ENCODE measurements at regions not wholly inside any gene's neighbourhood (a gene's known extent, or its start where the extent isn't known, plus 50 kb on each side); places are given as distances from the start of the nearest gene placed in this dataset.

GRCh38 chr5:164370841-164371240 lies 865.4 kb downstream of the MAT2B start:
- TF ChIP-seq PATZ1 (CRISPR knock-in tag; IDR thresholded peaks at IDR 0.05; ENCODE audit: borderline replicate concordance) (no peak), TSHZ2 (CRISPR knock-in tag; IDR thresholded peaks at IDR 0.05) (no peak), CSRNP3 (CRISPR knock-in tag; IDR thresholded peaks at IDR 0.05) (no peak), ARNTL (CRISPR knock-in tag; IDR thresholded peaks at IDR 0.05; ENCODE audit: borderline replicate concordance, low read depth) (no peak), ZFP30 (CRISPR knock-in tag; IDR thresholded peaks at IDR 0.05) (no peak), ZNF70 (CRISPR knock-in tag; IDR thresholded peaks at IDR 0.05) (no peak), ISL1 (CRISPR knock-in tag; IDR thresholded peaks at IDR 0.05) (no peak), TOX (CRISPR knock-in tag; IDR thresholded peaks at IDR 0.05; ENCODE audit: borderline replicate concordance) (no peak), GLIS3 (CRISPR knock-in tag; IDR thresholded peaks at IDR 0.05) (no peak), ZFP3 (CRISPR knock-in tag; IDR thresholded peaks at IDR 0.05) (no peak), SNAI2 (CRISPR knock-in tag; IDR thresholded peaks at IDR 0.05) (no peak), TCF4 (CRISPR knock-in tag; IDR thresholded peaks at IDR 0.05; ENCODE audit: borderline replicate concordance) (no peak), CREB5 (CRISPR knock-in tag; IDR thresholded peaks at IDR 0.05; ENCODE audit: low read depth) (no peak), RARB (CRISPR knock-in tag; IDR thresholded peaks at IDR 0.05) (no peak)

Measured in SK-N-SH treated with all-trans-retinoic acid at 6 μM for 48 hours (cell line).